ENCODE measurements at regions not wholly inside any gene's neighbourhood (a gene's known extent, or its start where the extent isn't known, plus 50 kb on each side); places are given as distances from the start of the nearest gene placed in this dataset.

DNA sequence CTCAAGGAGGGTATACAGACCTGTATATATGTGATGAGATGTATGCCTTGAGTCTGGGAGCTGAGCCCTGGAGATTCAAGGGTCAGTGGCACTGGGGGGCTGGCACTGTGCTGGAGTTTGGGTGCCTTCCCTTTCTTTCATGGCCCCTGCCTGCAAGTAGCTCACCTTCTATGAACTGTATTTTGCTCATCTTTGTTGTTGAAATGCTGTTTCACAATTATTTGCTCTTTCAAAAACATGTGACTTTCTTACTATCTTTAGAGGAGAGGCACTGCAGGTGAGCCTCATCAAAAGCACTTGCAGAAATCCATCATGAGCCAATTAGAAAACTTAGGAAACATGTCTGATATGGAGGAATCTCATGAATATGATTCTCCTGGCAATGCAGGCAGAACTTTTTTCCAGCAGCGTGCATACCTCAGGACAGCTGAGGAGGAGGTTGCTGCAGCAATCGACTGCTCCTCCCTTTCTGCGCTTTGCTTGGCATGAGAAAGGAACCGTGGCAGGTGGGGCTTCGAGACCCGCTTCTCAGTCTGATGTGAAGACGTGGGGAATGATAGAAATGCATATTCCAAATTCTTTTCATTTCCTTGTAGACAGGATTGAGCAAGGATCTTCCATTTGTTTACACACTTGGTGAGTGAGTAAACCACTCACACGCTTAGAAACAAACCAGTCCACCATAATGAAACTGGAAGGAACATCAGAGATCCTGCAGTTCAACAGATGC, 178.4 kb upstream of the E2F8 start:
- TF ChIP-seq SIN3A (conservative IDR thresholded peaks at IDR 0.05 in 1 of 2, IDR thresholded peaks at IDR 0.05 in 1 of 2; ENCODE audit: low read depth in 1 of 2, low read length in 2 of 2) (no peak), POLR2A (IDR thresholded peaks at IDR 0.05; ENCODE audit: control extremely low read depth in 1 of 2, low read depth in 2 of 2, low read length in 2 of 2) (no peak), CREB1 (IDR thresholded peaks at IDR 0.05) (no peak), EP300 (IDR thresholded peaks at IDR 0.05; ENCODE audit: borderline replicate concordance in 1 of 2, low read depth in 2 of 2, low read length in 2 of 2) (no peak), EZH2 (IDR thresholded peaks at IDR 0.05; ENCODE audit: low read depth, low read length, severe bottlenecking) (no peak), ASH2L (IDR thresholded peaks at IDR 0.05; ENCODE audit: low read length) (no peak), EGR1 (IDR thresholded peaks at IDR 0.05; ENCODE audit: borderline replicate concordance, low read depth, low read length) (no peak), SP2 (IDR thresholded peaks at IDR 0.05; ENCODE audit: low read length) (no peak)
- TF ChIP-seq, protein P1, sequence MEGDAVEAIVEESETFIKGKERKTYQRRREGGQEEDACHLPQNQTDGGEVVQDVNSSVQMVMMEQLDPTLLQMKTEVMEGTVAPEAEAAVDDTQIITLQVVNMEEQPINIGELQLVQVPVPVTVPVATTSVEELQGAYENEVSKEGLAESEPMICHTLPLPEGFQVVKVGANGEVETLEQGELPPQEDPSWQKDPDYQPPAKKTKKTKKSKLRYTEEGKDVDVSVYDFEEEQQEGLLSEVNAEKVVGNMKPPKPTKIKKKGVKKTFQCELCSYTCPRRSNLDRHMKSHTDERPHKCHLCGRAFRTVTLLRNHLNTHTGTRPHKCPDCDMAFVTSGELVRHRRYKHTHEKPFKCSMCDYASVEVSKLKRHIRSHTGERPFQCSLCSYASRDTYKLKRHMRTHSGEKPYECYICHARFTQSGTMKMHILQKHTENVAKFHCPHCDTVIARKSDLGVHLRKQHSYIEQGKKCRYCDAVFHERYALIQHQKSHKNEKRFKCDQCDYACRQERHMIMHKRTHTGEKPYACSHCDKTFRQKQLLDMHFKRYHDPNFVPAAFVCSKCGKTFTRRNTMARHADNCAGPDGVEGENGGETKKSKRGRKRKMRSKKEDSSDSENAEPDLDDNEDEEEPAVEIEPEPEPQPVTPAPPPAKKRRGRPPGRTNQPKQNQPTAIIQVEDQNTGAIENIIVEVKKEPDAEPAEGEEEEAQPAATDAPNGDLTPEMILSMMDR (IDR thresholded peaks at IDR 0.05; ENCODE audit: control extremely low read depth in 1 of 3, insufficient read depth in 1 of 3, low read depth in 1 of 3, low read length in 3 of 3): no peak
